GM19455 (cell line): ENCODE measurements at regions not wholly inside any gene's neighbourhood (a gene's known extent, or its start where the extent isn't known, plus 50 kb on each side); places are given as distances from the start of the nearest gene placed in this dataset.

Experiments
- ATAC-seq: cut with Tn5 transposase; IDR thresholded peaks from one replicate; pipeline ENCODE4 v1.9.1; 2021; ENCODE audit not compliant: unreplicated experiment

DNA sequence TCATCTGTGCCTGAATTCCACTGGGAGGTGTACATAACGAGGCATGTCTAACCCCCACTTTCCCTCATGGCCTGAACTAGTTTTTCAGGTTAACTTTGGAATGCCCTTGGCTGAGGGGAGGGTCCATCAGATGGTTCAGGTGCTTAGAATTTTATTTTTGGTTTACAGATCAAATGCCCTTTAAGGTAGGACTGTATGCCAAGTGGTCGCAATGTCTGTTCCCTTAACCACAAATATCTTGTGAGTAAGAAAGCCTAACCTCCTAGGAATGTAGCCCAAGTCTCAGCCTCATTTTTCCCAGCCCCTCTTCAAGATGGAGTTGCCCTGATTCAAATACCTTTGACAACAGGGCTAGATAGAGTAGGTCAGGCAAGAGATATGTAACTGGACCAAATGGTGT is 78.4 kb downstream of the RNASET2 start:
- no peak for ATAC-seq

DNA sequence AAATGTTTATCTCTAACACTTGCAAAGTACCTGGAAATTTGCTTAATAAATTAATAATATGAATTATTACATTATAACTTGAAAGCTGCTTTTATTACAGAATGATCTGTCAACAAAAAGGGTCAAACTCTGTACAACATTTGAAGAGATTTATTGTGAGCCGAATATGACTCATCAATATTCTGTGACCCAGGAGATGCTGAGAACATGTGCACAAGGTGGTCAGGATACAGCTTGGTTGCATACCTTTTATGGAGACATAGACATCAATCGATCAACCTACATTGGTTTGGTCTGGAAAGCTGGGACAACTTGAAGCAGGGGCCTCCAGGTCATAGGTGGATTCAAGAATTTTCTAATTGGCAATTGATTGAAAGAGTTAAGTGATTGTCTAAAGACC is 79.0 kb downstream of the RNASET2 start:
- no peak for ATAC-seq

DNA sequence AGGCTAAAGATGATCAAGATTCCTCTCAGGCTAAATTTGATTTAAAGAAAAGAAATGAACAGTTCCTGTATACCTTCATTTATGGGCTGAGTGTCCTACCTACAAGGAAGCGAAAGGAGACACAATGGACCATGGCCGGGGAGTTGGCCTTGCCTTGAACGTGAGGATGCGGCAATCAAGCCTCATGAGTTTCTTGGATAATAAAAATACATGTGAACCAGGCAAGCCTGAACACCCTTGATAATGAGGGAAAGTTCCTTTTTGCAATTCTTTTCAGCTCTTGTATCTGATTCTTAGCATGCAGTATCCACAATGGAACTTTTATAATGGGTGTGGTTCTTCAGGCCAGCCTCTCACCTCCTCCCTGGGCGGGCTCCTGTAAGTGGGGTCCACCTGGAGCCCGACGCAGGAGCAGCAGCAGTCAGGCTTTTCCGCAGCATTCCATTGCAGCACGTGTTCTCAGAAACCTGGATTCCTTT is 83.8 kb downstream of the RNASET2 start:
- ATAC-seq: no peak

DNA sequence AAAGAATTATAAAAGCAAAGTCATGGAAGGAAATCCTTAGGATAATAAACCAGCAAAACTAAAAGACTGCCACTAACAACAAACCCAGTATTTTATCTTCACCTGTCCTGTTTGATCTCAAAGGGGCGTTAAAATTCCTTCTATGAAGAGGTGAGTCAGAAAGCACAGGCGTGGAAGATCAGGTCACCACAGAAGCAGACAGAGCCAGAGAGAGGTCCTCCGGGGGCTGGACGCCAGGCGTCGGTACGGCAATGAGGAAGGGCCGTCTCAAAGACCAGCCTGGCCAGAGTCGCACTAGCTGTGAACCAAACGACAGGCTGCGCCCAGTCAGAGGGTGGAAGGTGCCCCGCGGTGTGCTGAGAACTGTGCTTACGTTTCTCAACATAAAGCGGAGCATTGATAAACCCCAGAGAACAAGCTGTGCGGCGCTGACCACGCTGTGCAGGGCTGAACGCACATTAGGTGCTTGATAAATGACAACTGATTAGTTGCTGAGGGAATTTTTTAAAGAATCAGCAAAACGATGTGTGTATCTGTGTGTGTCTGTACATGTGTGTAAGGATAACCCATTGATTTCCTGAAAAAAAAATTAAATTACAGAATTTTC is 85.6 kb downstream of the RNASET2 start:
- ATAC-seq: no peak

DNA sequence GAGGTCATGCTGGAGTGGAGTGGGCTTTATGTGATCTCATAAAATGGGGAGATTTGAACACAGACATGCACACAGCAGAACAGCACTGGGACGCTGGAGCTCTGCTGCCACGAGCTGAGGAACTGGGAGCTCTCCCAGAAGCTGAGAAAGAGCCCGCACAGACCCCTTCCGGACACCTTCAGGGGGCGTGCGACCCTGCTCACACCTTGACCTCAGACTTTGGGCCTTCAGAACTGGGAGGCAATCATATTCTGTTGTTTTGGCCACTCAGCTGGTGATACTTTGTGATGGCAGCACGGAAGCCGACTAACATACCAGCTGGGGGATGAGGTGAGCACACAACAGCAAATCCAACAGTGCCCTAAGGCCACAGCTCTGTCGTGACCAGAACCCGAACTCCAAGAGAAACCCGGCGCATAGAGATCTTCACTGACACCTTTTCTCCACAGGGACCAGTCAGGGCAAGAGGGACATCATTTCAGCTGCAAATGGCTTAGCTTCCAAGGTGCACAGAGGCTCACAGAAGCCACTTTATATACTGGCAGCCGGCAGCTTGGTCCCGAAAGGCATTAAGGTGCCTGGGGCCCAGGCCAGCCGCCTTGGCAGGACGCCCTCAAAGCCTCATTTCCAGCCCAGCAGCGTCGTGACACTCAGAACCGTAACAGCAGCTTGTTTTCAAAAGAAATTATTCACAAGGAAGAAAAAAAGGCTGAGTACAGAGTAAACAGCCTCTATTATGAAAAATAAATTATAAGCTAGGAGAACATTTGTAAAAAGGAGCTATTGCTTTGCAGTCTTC is 89.3 kb downstream of the RNASET2 start:
- no peak for ATAC-seq

DNA sequence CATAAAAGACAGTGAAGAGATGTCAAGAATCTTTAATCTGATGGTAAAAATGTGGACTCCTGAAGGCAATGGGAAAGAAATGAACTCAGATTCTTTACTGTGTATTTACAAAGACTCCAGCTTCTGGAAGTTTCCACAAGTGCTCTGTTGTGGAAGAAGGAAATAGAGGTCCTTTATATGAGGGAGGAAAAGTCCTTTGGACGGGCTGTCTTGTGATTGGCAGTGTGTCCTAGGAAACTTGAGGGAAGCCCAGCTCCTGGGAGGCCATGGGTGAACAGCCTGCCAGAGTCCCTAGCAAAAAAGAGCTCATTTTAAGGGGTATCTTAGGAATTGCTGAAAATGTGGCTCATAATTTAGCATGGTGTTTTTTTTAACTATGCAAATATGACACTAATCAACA is 92.0 kb downstream of the RNASET2 start:
- no peak for ATAC-seq

DNA sequence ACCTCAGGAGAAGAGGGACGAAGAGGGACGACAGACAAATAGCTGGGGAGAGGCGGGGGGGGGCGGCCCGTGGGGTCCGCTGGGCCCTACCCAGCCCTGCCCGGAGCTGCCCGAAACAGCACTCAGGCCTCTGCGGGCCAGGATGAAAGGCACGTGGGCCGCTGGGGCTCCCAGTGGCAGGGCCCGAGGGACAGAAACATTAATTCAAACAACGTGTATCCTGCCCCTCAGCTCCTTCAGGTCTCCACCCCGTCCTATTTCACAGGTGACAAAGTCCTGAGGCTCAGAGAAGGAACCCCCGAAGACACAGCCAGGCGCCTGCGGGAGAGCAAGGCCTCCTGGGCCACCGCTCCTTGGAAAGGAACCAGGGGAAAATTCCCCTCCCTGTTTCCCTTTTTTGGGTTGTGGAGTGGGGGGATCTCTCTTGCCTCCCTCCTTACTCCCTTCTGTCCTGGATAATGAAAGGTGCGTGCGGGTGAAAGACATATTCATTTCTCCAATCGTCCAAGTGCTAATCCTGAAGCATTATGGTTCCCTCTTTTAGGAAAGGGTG is 93.3 kb downstream of the RNASET2 start:
- ATAC-seq: no peak

DNA sequence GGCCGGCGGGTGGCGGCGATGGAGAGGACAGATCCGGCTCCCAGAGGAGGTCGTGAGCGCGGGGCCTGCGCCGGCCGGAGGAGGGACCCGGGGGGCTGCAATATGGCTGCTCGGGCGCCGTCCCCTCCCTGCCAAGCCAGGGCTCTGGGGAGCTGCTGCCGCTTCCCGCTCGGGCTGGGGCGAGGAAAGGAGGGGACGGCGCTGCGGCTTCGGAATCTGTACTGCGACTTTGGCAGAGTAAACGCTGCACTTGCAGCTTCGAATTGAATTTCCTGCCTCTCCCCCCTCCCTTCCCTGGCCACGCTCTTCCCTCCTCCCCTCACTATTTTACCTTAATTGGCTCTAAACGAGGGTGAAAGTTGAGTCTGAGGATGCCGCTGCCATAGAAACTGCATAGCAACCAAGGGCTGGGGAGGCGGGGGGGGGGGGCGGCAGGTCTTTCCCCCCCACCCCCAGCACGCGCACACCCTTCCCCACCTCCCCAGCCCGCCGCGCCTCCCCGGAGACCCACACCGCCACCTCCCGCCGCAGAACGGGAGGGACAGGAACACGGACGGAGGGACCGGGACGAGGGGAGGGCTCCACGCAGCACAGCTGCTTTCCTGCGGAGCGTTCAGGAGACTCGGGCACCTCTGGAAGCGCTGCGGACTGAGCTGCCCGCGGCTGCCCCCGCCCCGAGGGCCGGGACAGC is 93.9 kb downstream of the RNASET2 start:
- ATAC-seq: no peak

DNA sequence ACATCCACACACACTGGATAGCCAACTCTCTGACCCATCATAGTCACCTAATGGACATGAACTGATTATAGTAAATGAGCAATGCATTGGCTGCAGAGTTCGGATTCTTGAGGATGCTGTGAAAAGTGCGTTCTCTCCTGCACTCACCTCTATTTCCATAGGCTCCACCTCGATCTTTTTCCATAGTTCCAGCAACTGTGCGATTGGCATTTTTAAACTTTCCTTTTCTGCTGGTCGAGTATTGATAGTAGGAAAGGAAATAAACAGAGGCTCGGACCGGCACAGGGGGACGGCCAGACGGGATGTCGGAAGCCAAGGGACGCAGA is 94.4 kb downstream of the RNASET2 start:
- no peak for ATAC-seq

DNA sequence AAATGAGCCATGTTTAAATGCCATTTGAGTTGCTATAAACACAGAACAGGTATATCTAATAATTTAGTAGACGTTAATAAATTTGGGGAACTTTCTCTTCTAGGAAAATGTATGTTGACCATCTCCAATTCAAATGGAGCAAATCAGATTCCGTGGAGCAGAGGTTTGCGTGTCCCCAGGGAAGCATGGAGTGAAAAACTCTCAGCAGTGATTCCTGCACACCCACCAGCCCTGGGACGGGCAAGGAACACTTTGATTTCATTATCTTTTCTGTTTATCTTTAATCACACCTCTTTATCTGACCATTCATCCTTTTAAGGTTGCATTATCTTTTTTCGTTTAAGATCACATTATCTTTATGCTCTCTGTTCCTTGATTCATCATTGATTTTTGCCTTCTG is 95.0 kb downstream of the RNASET2 start:
- ATAC-seq: no peak

DNA sequence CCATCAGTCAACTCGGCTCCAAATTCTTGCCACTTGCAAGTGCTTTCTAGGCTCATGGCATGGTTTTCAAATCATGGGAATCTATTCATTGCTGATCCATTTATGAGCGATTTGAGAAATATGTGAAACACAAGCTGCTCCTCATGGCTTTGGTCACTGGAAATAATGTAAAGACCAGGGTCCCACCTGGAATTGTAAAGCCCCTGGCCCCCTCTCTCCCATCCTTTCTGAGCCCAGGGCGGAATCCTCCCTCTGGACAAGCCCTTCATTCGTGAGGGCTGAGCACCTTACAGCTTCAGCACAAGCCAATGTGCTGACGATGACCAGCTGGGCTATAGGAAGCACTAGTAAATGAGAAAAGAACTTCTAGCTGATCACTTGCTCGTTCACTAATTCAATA is 96.0 kb downstream of the RNASET2 start:
- no peak for ATAC-seq

DNA sequence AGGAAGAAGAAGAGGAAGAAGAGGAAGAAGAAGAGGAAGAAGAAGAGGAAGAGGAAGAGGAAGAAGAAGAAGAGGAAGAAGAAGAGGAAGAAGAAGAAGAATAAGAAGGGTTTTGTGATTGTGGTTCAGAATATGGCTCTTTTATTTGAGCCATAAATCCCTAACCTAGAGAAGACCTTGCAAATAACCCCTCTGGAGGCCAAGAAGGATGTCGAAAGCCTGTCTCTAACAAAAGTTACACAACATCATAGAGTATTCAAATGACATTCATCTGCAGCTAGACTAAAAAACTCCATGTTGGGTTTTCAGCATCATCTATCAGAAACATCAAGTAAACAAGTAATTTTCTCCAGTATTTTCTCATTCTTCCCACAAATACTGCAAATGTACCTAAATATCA is 100.9 kb downstream of the RNASET2 start:
- no peak for ATAC-seq

DNA sequence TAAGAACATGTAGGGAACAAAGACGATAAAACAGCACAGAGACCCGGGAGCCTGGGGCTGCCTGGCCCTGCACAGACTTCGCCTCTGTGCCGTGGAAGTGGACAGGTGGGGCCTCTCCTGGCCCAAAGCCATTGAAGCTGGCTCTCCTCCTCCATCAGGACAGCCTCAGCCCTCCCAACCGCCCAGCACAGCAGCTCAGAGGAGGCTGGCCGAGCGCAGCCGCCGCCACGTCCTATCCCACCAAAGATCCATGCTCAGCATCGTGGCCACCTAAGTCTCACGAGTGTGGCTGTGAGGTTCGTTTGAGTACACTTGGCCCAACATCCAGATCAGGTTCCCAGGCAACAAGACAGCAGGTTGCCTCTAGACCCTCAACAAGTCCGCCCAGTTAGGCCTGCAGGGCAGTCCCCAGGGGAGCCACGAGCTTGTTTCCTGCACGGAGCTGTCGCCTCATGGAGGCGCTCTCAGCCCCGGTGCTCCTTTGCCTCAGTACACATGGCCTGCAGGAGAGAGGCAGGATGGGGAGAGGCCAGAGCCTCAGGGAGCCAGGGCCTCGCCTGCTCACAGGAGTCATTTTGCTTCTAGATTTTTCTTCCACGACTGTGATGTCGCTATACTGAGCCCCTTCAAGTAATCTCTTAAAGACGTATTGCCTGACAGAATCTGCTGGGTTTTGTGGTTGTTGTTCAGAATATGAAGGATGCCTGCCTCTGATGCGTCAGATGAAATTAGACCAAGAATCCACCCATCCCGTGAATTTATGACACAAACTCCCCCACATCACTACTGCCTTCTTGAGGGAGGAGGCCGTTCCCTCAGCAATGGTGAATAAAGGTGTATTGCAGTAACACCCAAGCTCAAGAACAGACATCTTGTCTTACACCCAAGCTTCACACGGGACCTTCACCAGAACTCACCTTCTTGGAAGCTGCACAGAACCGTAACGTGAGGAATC is 102.7 kb downstream of the RNASET2 start:
- ATAC-seq: no peak

DNA sequence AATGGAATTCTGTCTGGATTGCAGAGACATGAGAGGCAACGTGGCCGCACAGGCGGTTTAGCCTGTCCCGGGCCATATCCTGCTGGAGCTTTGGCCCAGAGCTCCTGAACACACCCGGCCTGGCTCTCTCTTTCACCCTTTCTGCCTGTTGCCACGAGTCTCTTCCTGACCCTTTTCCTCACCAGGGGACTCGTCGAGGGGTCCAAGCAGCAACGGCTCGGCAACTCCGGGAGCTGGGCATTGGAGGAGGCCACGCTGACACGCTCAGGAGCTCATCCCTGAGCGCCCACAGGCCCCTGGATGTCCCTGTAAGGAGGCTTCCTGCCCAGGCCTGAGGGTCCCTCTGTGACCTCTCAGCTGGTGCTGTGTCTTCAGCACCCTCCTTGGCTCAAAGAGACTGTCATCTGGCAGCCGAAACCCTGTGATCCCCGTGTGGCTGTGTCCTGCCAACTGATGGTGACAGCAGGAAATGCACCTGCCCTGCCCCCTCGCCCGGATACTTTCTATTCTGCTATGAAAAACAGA is 103.8 kb downstream of the RNASET2 start:
- no peak for ATAC-seq

DNA sequence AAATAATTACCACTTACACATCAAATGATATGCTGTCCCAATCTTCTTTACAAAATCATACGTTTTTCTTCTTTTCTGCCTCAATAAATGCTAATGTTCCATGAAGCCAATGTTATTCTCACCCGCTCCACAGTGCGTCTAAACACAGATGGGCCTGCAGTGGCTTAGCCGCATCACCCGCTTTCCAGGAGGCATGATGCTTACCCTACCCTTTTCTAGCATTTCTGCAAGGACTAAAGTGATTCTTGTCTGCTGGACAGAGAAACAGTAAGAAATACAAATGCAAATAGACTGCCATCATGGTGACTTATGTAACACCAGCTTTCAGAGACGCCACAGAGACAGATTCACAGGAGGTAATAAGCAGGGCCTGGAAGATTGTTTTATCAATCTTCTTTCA is 104.4 kb downstream of the RNASET2 start:
- ATAC-seq: no peak

DNA sequence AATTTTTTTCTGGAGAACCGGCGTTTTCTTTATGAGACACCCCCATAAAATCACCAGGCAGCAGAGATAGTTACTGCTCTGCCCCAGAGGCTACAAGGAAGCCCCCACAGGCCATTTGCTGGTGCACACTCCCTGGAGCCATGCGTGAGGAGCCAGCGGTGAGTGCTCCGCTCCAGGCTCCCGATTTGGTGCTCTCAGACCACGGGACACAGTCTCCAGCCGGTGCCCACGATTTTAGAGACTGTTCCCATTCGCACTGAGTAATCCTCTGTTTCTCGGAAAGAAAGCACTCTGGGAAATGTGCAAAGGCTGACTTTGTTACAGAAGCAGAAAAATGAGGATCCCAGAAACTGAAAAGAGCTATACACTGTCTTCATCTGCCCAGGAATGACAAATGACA is 104.9 kb downstream of the RNASET2 start:
- no peak for ATAC-seq

DNA sequence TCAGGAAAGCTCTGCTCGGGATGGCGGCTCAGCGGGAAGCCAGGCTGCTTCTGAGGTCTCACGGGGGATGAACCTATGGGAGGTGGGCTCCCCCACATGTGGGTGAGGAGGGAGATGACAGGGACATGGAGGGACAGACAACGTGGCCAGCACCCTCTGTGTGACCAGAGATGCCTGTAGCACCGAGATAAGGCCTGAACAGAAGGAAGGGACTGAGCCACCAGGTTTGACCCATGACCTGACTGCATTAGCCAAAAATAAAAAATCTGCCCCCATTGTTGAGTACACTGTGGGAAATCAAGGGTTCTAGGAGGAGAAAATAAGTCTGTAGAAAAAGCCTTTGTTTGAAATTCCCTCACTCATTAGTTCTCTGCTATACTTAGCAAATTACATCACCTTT is 105.7 kb downstream of the RNASET2 start:
- ATAC-seq: no peak

DNA sequence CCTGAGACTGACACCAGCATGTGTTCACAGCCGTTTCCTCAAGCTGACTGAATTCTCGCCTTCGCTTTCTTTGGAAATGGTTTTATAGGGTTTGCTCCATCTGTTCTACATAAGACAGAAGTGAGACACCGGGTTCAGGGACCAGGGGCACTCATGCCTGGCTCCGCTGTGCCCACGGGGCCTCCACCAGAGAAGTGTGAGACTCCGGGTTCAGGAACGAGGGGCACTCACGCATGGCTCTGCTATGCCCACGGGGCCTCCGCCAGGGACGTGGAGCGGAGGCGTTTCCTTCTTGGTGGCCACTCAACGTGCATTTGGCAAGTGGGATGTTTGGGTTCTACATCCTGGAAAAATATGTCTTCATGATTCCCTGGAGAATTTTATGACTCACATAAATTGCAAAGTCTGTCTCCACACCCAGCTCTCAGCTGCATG is 106.6 kb downstream of the RNASET2 start:
- ATAC-seq: no peak

DNA sequence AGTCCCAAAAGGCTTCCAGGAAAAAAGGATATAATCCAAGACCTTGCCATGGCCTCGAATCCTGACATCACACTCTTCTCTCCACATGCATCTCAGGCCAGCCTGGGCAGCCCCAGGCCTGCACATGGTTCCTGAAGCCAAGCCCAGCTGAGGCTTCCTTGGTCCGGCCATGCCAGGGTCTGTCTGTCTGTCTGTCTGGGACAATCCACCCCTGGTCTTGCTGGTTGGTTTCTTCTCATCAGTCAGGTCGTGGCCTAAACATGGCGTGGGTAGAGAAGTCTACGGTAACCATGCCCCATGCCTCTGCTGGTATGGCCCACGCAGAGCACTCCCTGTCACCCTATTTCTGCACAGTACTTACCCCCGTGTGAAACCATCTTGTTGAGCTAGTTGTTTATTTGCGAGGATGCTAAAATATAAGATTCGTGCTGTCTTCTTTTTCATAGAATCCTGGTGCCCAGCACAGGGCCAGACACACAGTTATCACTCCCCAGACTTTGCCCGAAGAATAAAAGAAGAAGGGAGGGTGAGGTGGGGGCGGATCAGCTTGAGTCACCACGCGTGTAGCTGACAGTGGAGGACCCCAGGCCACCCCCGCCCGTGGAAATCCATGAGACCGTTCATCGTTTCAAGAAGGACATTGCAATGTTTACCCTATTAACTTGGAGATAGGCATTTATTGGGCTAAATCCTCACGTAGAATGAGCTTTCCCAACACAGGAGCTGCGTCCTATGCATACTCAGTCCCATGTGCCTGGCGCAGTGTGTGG is 107.2 kb downstream of the RNASET2 start:
- ATAC-seq: no peak
